GM20000 (cell line): ENCODE measurements at regions not wholly inside any gene's neighbourhood (a gene's known extent, or its start where the extent isn't known, plus 50 kb on each side); places are given as distances from the start of the nearest gene placed in this dataset.
"Not testable (repeated sequence)": the region's sequence is repeated elsewhere in the genome, so short reads cannot be mapped to it uniquely, and the experiment has no call there.

Source experiments
- DNase-seq: peaks from one replicate; pipeline ENCODE4 v3.0.0; 2012; ENCODE audit warnings: low spot score
- TF ChIP-seq, protein P1 (sequence below): IDR thresholded peaks from 2 replicates; pipeline ENCODE4 v1.5.1; 2012; ENCODE audit warnings: mild to moderate bottlenecking, control low read depth; ENCODE audit errors: extremely low read depth, missing control alignments

DNA sequence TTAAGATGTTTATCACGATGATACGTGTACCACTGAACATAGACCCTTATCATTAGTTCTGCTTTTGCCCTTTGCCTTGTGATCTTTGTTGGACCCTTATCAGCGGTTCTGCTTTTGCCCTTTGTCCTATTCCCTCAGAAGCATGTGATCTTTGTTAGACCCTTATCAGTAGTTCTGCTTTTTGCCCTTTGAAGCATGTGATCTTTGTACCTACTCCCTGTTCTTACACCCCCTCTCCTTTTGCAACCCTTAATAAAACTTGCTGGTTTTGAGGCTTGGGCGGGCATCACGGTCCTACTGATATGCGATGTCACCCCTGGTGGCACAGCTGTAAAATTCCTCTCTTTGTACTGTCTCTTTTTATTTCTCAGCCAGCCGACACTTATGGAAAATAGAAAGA, 117.0 kb downstream of the SDHAF3 start:
- not testable (repeated sequence) for DNase-seq

- DNase-seq: no peak
- TF ChIP-seq, protein P1, sequence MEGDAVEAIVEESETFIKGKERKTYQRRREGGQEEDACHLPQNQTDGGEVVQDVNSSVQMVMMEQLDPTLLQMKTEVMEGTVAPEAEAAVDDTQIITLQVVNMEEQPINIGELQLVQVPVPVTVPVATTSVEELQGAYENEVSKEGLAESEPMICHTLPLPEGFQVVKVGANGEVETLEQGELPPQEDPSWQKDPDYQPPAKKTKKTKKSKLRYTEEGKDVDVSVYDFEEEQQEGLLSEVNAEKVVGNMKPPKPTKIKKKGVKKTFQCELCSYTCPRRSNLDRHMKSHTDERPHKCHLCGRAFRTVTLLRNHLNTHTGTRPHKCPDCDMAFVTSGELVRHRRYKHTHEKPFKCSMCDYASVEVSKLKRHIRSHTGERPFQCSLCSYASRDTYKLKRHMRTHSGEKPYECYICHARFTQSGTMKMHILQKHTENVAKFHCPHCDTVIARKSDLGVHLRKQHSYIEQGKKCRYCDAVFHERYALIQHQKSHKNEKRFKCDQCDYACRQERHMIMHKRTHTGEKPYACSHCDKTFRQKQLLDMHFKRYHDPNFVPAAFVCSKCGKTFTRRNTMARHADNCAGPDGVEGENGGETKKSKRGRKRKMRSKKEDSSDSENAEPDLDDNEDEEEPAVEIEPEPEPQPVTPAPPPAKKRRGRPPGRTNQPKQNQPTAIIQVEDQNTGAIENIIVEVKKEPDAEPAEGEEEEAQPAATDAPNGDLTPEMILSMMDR: no peak
These were observed 128.8 kb downstream of the SDHAF3 start for GRCh38 chr7:97246317-97246716.

DNA sequence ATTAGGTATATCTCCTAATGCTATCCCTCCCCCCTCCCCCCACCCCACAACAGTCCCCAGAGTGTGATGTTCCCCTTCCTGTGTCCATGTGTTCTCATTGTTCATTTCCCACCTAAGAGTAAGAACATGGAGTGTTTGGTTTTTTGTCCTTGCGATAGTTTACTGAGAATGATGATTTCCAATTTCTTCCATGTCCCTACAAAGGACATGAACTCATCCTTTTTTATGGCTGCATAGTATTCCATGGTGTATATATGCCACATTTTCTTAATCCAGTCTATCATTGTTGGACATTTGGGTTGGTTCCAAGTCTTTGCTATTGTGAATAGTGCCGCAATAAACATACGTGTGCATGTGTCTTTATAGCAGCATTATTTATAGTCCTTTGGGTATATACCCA, 140.7 kb downstream of the SDHAF3 start:
- not testable (repeated sequence) for DNase-seq

- TF ChIP-seq, protein P1: no peak
- DNase-seq: no peak
These were observed 152.2 kb downstream of the SDHAF3 start for GRCh38 chr7:97269741-97270140.

DNA sequence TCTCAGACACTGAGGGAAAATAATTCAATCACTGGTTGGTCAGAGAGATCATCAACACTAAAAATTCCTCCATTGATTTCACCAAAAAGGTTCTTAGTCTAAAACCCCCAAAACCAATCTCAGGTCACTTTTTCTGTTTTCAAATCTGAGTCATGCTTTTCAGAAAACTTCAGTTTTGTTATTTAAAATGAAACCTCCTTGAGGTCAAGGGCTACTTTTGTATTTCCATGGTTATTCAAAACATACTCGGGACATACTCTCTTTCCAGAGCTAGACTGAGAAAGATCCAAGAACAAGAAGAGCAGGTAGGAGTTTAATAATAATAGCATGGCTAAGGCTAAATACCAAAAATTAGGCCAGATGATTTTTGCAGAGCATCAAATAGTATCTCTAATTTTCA, 152.8 kb downstream of the SDHAF3 start:
- DNase-seq: no peak
- TF ChIP-seq, protein P1: no peak

DNA sequence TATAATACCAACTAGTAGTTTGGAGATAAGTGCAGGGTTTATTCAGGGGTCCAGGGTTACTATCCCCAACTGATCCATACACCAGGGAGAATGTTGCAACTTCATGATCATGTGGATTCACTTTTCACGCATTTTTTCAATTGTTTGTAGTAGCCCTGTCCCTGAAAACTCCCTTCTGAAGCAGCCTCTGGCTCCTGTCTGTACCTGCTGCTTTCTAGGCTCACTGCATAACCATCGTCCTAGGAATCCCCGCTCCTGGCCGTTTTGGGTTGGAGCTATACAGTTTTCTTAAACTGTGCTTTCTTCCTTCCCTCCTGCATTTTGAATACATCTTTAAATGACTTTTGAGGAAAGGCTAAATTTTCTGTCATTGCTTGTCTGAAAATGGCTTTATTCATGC, 154.1 kb downstream of the SDHAF3 start:
- TF ChIP-seq, protein P1: no peak

GRCh38 chr7:97272237-97272975, 154.9 kb downstream of the SDHAF3 start:
- TF ChIP-seq, protein P1: no peak
- peak; percentile 28 for DNase-seq

More for the DNA sequence above, 154.1 kb downstream of the SDHAF3 start:
- DNase-seq: no peak

DNA sequence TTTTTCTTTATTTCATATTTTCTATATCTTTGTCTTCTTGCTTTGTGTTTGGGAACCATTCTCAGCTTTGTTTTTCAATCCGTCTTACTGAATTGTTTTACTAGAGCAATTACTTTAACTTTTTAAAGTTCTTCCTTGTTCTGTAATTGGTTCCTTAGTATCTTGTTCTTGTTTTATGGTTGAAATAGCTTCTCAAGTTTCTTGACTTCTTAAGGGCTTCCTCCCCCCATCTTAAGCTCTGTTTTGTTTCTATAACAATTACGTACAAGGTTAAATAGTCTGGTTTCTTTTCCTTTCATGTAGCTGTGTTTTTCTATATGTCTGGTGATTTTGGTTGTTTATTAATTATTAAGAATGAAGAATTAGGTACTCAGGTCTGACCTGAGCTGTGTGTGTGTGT, 158.0 kb downstream of the SDHAF3 start:
- TF ChIP-seq, protein P1: no peak
- no peak for DNase-seq
